Liver (tissue), 3 donors: ENCODE measurements at regions not wholly inside any gene's neighbourhood (a gene's known extent, or its start where the extent isn't known, plus 50 kb on each side); places are given as distances from the start of the nearest gene placed in this dataset.

ENCODE experiments used
- CTCF ChIP-seq: fragments of 150-350 bp; IDR thresholded peaks from 2 replicates; pipeline ENCODE4 v1.5.1; 2017; ENCODE audit warnings: improper control_type of control experiment, low read depth, low read length; ENCODE audit not compliant: missing input control
- RAD21 ChIP-seq, 2 donors: IDR thresholded peaks; 2 replicates each; pipeline ENCODE4 v1.6.1; 2016; ENCODE audit warnings: antibody characterized with exemption in 2 of 2, mild to moderate bottlenecking in 2 of 2
- TF ChIP-seq, protein P1 (sequence below): IDR thresholded peaks from 2 replicates; pipeline ENCODE4 v1.6.1; 2016; ENCODE audit warnings: antibody characterized with exemption
- donor health status: healthy.
- donor health status: healthy.

- TF ChIP-seq CTCF (no peak), RAD21 (IDR thresholded peaks at IDR 0.05) (no peak)
- TF ChIP-seq, protein P1, sequence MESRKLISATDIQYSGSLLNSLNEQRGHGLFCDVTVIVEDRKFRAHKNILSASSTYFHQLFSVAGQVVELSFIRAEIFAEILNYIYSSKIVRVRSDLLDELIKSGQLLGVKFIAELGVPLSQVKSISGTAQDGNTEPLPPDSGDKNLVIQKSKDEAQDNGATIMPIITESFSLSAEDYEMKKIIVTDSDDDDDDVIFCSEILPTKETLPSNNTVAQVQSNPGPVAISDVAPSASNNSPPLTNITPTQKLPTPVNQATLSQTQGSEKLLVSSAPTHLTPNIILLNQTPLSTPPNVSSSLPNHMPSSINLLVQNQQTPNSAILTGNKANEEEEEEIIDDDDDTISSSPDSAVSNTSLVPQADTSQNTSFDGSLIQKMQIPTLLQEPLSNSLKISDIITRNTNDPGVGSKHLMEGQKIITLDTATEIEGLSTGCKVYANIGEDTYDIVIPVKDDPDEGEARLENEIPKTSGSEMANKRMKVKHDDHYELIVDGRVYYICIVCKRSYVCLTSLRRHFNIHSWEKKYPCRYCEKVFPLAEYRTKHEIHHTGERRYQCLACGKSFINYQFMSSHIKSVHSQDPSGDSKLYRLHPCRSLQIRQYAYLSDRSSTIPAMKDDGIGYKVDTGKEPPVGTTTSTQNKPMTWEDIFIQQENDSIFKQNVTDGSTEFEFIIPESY = no peak
Observed at GRCh38 chr12:98106031-98106683, 409.2 kb upstream of the TMPO start.
